ENCODE measurements at regions not wholly inside any gene's neighbourhood (a gene's known extent, or its start where the extent isn't known, plus 50 kb on each side); places are given as distances from the start of the nearest gene placed in this dataset.
A peak's percentile ranks its signal among the peaks of the same experiment; 100 is the strongest.

GRCh38 chr7:17697128-17697881, 243.0 kb downstream of the SNX13 start:
- H3K4me1 ChIP-seq (ENCODE audit: control insufficient read depth, insufficient read depth, low read length): no peaks in the 10 kb centered on the region
- H3K9me3 ChIP-seq (ENCODE audit: control insufficient read depth, insufficient read depth, low read length): no peaks in the 10 kb centered on the region; the same call in 1 of the 2 replicates
- no peak overlapping the region for H3K4me3 ChIP-seq (ENCODE audit: low read length)
- H3K36me3 ChIP-seq (ENCODE audit: control insufficient read depth, insufficient read depth, low read length): no peaks in the 10 kb centered on the region
- no CpG with 5 or more reads among the region's 4 CpGs for WGBS (ENCODE audit: insufficient coverage, insufficient read length)
- no peak for DNase-seq (ENCODE audit: low read depth, low spot score)
- no peak overlapping the region for H3K27ac ChIP-seq (ENCODE audit: low read length)
- no peaks in the 10 kb centered on the region for H3K27me3 ChIP-seq (ENCODE audit: control insufficient read depth, insufficient read depth, low read length)

GRCh38 chr7:17699696-17700095, 240.6 kb downstream of the SNX13 start:
- Histone ChIP-seq H3K27me3 (ENCODE audit: control insufficient read depth, insufficient read depth, low read length) (no peaks in the 10 kb centered on the region), H3K4me1 (ENCODE audit: control insufficient read depth, insufficient read depth, low read length) (no peaks in the 10 kb centered on the region), H3K36me3 (ENCODE audit: control insufficient read depth, insufficient read depth, low read length) (no peaks in the 10 kb centered on the region), H3K4me3 (ENCODE audit: low read length) (no peak overlapping the region), H3K27ac (ENCODE audit: low read length) (no peak overlapping the region), H3K9me3 (ENCODE audit: control insufficient read depth, insufficient read depth, low read length) (no peaks in the 10 kb centered on the region; the same call in 1 of the 2 replicates)
- no peak for DNase-seq (ENCODE audit: low read depth, low spot score)

- no peaks in the 10 kb centered on the region for H3K4me1 ChIP-seq (ENCODE audit: control insufficient read depth, insufficient read depth, low read length)
- WGBS (ENCODE audit: insufficient coverage, insufficient read length): no CpG with 5 or more reads among the region's 3 CpGs
- no peaks in the 10 kb centered on the region; the same call in 1 of the 2 replicates for H3K9me3 ChIP-seq (ENCODE audit: control insufficient read depth, insufficient read depth, low read length)
- H3K36me3 ChIP-seq (ENCODE audit: control insufficient read depth, insufficient read depth, low read length): no peaks in the 10 kb centered on the region
- no peak overlapping the region for H3K4me3 ChIP-seq (ENCODE audit: low read length)
- no peaks in the 10 kb centered on the region for H3K27me3 ChIP-seq (ENCODE audit: control insufficient read depth, insufficient read depth, low read length)
- no peak for DNase-seq (ENCODE audit: low read depth, low spot score)
- H3K27ac ChIP-seq (ENCODE audit: low read length): no peak overlapping the region
These were observed 240.2 kb downstream of the SNX13 start for GRCh38 chr7:17700138-17700537.

GRCh38 chr7:17706275-17706674, 234.0 kb downstream of the SNX13 start:
- WGBS (ENCODE audit: insufficient coverage, insufficient read length): no CpG with 5 or more reads among the region's 4 CpGs
- H3K36me3 ChIP-seq (ENCODE audit: control insufficient read depth, insufficient read depth, low read length): no peaks in the 10 kb centered on the region
- H3K4me1 ChIP-seq (ENCODE audit: control insufficient read depth, insufficient read depth, low read length): no peaks in the 10 kb centered on the region
- H3K4me3 ChIP-seq (ENCODE audit: low read length): no peak overlapping the region
- no peak overlapping the region for H3K27ac ChIP-seq (ENCODE audit: low read length)
- no peak for DNase-seq (ENCODE audit: low read depth, low spot score)
- no peaks in the 10 kb centered on the region for H3K27me3 ChIP-seq (ENCODE audit: control insufficient read depth, insufficient read depth, low read length)
- H3K9me3 ChIP-seq (ENCODE audit: control insufficient read depth, insufficient read depth, low read length): no peaks in the 10 kb centered on the region

GRCh38 chr7:17706734-17707133, 233.6 kb downstream of the SNX13 start:
- Histone ChIP-seq H3K27me3 (ENCODE audit: control insufficient read depth, insufficient read depth, low read length) (no peaks in the 10 kb centered on the region), H3K4me3 (ENCODE audit: low read length) (no peak overlapping the region), H3K4me1 (ENCODE audit: control insufficient read depth, insufficient read depth, low read length) (no peaks in the 10 kb centered on the region), H3K36me3 (ENCODE audit: control insufficient read depth, insufficient read depth, low read length) (no peaks in the 10 kb centered on the region), H3K9me3 (ENCODE audit: control insufficient read depth, insufficient read depth, low read length) (no peaks in the 10 kb centered on the region), H3K27ac (ENCODE audit: low read length) (no peak overlapping the region)
- WGBS (ENCODE audit: insufficient coverage, insufficient read length): 100% methylated on average over 1 of the region's 3 CpGs
- DNase-seq (ENCODE audit: low read depth, low spot score): peak; percentile 54

- H3K4me3 ChIP-seq (ENCODE audit: low read length): no peak overlapping the region
- no peaks in the 10 kb centered on the region for H3K4me1 ChIP-seq (ENCODE audit: control insufficient read depth, insufficient read depth, low read length)
- no CpG with 5 or more reads among the region's 1 CpG for WGBS (ENCODE audit: insufficient coverage, insufficient read length)
These were observed 231.2 kb downstream of the SNX13 start for GRCh38 chr7:17709127-17709526.

GRCh38 chr7:17709599-17709998, 230.7 kb downstream of the SNX13 start:
- no peaks in the 10 kb centered on the region for H3K27me3 ChIP-seq (ENCODE audit: control insufficient read depth, insufficient read depth, low read length)
- no peak for DNase-seq (ENCODE audit: low read depth, low spot score)
- whole genome bisulfite sequencing (ENCODE audit: insufficient coverage, insufficient read length): no CpG with 5 or more reads among the region's 2 CpGs
- H3K4me3 ChIP-seq (ENCODE audit: low read length): no peak overlapping the region
- H3K36me3 ChIP-seq (ENCODE audit: control insufficient read depth, insufficient read depth, low read length): no peaks in the 10 kb centered on the region
- H3K9me3 ChIP-seq (ENCODE audit: control insufficient read depth, insufficient read depth, low read length): no peaks in the 10 kb centered on the region
- H3K4me1 ChIP-seq (ENCODE audit: control insufficient read depth, insufficient read depth, low read length): no peaks in the 10 kb centered on the region
- H3K27ac ChIP-seq (ENCODE audit: low read length): no peak overlapping the region

More at GRCh38 chr7:17709127-17709526, 231.2 kb downstream of the SNX13 start:
- Histone ChIP-seq H3K9me3 (ENCODE audit: control insufficient read depth, insufficient read depth, low read length) (no peaks in the 10 kb centered on the region), H3K27ac (ENCODE audit: low read length) (no peak overlapping the region), H3K27me3 (ENCODE audit: control insufficient read depth, insufficient read depth, low read length) (no peaks in the 10 kb centered on the region), H3K36me3 (ENCODE audit: control insufficient read depth, insufficient read depth, low read length) (no peaks in the 10 kb centered on the region)
- DNase-seq (ENCODE audit: low read depth, low spot score): no peak

DNA sequence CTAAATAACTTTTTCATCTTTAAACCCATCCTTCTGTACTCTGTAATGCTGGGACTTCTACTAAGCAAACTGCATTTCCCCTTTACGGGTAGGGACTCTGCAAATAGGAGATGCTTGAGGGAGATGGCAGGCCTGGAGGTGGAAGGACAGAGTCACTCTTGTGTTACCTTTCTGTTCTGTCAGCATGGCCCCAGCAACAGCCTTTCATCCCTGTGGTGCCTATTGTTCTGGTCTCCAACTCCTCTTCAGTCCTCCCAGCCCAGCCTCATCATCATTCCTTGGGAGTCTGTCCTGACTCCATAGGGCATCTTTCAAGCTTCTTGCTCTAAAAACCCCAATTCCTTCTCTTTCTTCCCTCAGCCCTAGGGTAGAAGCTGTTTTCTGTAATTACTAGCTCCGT, 230.0 kb downstream of the SNX13 start:
- no peak for DNase-seq (ENCODE audit: low read depth, low spot score)
- no peak overlapping the region for H3K4me3 ChIP-seq (ENCODE audit: low read length)
- no peaks in the 10 kb centered on the region for H3K4me1 ChIP-seq (ENCODE audit: control insufficient read depth, insufficient read depth, low read length)
- WGBS (ENCODE audit: insufficient coverage, insufficient read length): no CpG with 5 or more reads among the region's 2 CpGs
- H3K27me3 ChIP-seq (ENCODE audit: control insufficient read depth, insufficient read depth, low read length): no peaks in the 10 kb centered on the region
- no peak overlapping the region for H3K27ac ChIP-seq (ENCODE audit: low read length)
- H3K9me3 ChIP-seq (ENCODE audit: control insufficient read depth, insufficient read depth, low read length): no peaks in the 10 kb centered on the region
- no peaks in the 10 kb centered on the region for H3K36me3 ChIP-seq (ENCODE audit: control insufficient read depth, insufficient read depth, low read length)

- H3K4me1 ChIP-seq (ENCODE audit: control insufficient read depth, insufficient read depth, low read length): no peaks in the 10 kb centered on the region; the same call in 1 of the 2 replicates
- DNase-seq (ENCODE audit: low read depth, low spot score): no peak
- H3K9me3 ChIP-seq (ENCODE audit: control insufficient read depth, insufficient read depth, low read length): no peaks in the 10 kb centered on the region
- H3K27ac ChIP-seq (ENCODE audit: low read length): no peak overlapping the region
- H3K27me3 ChIP-seq (ENCODE audit: control insufficient read depth, insufficient read depth, low read length): no peaks in the 10 kb centered on the region
- H3K4me3 ChIP-seq (ENCODE audit: low read length): no peak overlapping the region
- no CpG with 5 or more reads among the region's 1 CpG for WGBS (ENCODE audit: insufficient coverage, insufficient read length)
- H3K36me3 ChIP-seq (ENCODE audit: control insufficient read depth, insufficient read depth, low read length): no peaks in the 10 kb centered on the region
These were observed 226.7 kb downstream of the SNX13 start for GRCh38 chr7:17713584-17713983.

DNA sequence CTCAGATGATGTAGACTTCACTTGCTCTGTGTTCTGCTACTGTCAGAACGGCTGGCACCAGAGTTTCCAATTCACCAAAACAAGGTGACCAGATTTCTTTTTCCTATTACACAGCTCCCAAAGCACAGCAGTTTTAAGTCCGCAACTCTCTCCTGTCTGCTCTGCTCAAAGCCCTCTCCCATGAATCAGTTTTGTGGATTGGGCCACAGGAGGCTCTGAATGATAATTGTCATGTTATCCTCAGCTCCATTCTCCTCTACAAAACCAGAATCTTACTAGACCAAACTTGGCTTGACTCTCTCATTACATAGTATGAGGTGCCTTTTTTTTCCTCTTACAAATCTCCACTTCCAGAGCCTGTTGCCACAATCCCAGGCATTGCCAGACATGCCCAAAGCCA, 223.5 kb downstream of the SNX13 start:
- WGBS (ENCODE audit: insufficient coverage, insufficient read length): no CpG with 5 or more reads among the region's 2 CpGs
- Histone ChIP-seq H3K27me3 (ENCODE audit: control insufficient read depth, insufficient read depth, low read length) (no peaks in the 10 kb centered on the region), H3K9me3 (ENCODE audit: control insufficient read depth, insufficient read depth, low read length) (no peaks in the 10 kb centered on the region), H3K27ac (ENCODE audit: low read length) (no peak overlapping the region), H3K36me3 (ENCODE audit: control insufficient read depth, insufficient read depth, low read length) (no peaks in the 10 kb centered on the region), H3K4me3 (ENCODE audit: low read length) (no peak overlapping the region), H3K4me1 (ENCODE audit: control insufficient read depth, insufficient read depth, low read length) (no peaks in the 10 kb centered on the region; the same call in 1 of the 2 replicates)
- no peak for DNase-seq (ENCODE audit: low read depth, low spot score)

DNA sequence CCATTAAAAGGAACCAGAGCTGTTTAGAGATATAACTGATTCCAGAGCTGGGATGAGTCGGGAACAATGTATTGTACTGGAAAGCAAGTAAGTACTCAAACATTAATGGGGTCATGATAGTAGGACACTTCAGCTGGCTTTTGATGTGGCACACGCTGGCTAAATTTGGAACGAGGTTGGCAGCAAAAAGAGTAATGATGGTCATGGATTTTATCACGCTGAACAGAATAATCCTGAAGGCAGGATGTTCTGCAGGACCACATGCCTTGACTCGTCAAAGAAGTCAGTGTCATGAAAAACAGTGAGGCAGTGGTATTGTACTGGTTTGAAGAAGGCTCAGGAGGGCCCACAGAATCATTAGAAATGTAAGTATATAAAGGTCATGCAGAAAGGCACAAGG, 220.3 kb downstream of the SNX13 start:
- Histone ChIP-seq H3K4me1 (ENCODE audit: control insufficient read depth, insufficient read depth, low read length) (no peaks in the 10 kb centered on the region; the same call in 1 of the 2 replicates), H3K9me3 (ENCODE audit: control insufficient read depth, insufficient read depth, low read length) (no peaks in the 10 kb centered on the region), H3K27ac (ENCODE audit: low read length) (no peak overlapping the region), H3K27me3 (ENCODE audit: control insufficient read depth, insufficient read depth, low read length) (no peaks in the 10 kb centered on the region), H3K36me3 (ENCODE audit: control insufficient read depth, insufficient read depth, low read length) (no peaks in the 10 kb centered on the region), H3K4me3 (ENCODE audit: low read length) (no peak overlapping the region)
- WGBS (ENCODE audit: insufficient coverage, insufficient read length): no CpG with 5 or more reads among the region's 5 CpGs
- no peak for DNase-seq (ENCODE audit: low read depth, low spot score)
